ENCODE measurements at regions not wholly inside any gene's neighbourhood (a gene's known extent, or its start where the extent isn't known, plus 50 kb on each side); places are given as distances from the start of the nearest gene placed in this dataset.

DNA sequence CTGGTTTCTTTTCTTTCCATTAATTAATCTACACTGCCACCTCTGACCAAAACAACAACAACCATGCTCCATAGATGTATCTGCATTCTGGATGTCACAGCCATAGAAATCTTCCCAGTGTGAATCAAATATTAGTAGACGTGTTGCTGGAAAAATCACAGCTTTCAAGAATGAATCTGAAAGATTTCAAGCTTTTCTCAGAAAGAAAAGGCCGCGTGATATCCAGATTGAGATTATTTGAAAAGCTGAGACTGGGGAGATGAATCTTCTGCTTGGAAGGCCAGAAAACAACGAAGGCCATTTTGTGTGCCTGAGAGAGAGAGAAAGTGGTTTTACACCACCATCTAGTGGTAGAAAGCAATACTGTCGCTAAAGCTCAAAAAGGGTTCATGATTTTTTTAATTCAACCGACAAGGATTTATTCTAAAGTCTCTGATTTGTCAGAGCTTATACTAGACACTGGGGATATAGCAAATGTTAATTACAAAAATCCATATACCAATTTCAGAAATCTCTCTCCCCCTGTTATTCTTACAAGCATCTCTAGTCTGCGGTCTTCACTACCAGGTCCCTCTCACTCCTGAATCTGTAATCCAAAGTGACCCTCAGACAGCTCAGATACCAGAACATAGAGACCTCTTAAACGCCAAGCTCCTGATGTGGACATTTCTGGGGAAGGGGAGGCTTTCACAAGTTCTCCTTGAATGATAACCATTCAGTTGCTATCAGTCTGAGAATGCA is 87.5 kb upstream of the SGIP1 start:
- H3K27ac ChIP-seq: no peak overlapping the region
- TF ChIP-seq CTCF (conservative IDR thresholded peaks at IDR 0.05): peak; percentile 87

GRCh38 chr1:66450043-66450514 is 83.9 kb upstream of the SGIP1 start:
- no peak for TF ChIP-seq CTCF (conservative IDR thresholded peaks at IDR 0.05)

DNA sequence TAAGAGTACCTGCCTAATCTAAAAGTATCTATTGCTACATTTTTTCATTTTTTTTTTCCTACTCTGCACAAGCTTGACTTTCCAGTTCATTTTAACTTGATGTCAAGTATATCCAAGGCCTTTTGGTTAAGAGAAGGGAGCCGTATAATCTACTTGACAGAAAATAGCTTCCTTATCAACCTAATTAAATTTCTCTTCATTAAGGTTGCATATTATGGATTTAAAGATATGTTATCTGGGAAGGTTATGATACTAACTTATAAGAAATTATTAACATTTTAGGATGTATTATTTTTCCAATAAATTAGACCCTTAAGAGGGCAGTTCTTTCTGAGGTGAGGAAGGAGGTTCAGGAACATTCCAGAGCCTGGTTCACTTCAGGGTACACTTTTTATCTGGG is 83.1 kb upstream of the SGIP1 start:
- H3K27ac ChIP-seq: peak overlapping the region; percentile 31; the same call in 1 of the 2 replicates
- no peak for TF ChIP-seq CTCF (conservative IDR thresholded peaks at IDR 0.05)

More at GRCh38 chr1:66450043-66450514, 83.9 kb upstream of the SGIP1 start:
- peak overlapping the region; percentile 31; the same call in 1 of the 2 replicates for H3K27ac ChIP-seq

DNA sequence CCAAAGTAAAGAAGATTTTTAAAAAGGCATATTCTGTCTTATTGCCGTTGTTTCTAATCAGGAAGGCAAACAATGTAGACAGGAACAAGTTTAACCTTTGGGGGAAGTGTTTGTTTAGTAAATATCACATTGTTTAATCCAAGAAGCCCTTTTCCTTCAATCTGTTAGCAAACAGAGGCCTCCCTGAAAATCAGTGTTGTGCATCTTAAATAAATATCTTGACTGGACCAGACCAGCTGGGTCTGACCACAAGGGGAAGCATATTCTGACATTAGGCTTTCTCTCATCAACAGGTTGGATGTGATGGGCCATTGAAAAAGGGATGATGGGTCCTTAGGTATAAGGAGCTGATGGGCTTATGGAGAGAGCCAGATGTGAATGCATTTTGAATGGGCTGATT is 81.8 kb upstream of the SGIP1 start:
- H3K27ac ChIP-seq: peak overlapping the region; percentile 31; the same call in 1 of the 2 replicates
- peak; percentile 67 for TF ChIP-seq CTCF (conservative IDR thresholded peaks at IDR 0.05)

DNA sequence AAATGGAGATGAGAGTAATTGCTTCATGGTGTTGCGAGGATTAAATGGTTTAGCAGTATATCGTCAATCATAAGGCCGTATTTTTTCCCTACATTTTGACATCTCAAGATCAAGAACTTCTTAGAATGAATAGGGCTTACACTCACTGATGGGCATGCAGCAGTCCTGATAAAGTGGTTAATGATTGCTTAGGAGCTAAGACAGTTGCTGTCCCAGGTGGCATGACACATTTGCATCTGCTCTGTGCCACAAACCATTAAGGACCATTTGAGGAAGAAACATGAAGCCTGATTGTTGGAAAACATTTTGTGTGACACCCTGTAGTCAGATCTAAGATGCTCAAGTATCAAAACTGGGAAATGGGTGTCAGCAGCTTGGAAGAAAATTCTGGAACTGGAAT is 81.0 kb upstream of the SGIP1 start:
- peak overlapping the region; percentile 25 for H3K27ac ChIP-seq

GRCh38 chr1:66455446-66455845 is 78.5 kb upstream of the SGIP1 start:
- H3K27ac ChIP-seq: no peak overlapping the region
- no peak for TF ChIP-seq CTCF (conservative IDR thresholded peaks at IDR 0.05)

More for the DNA sequence above, 81.0 kb upstream of the SGIP1 start:
- no peak for TF ChIP-seq CTCF (conservative IDR thresholded peaks at IDR 0.05)

DNA sequence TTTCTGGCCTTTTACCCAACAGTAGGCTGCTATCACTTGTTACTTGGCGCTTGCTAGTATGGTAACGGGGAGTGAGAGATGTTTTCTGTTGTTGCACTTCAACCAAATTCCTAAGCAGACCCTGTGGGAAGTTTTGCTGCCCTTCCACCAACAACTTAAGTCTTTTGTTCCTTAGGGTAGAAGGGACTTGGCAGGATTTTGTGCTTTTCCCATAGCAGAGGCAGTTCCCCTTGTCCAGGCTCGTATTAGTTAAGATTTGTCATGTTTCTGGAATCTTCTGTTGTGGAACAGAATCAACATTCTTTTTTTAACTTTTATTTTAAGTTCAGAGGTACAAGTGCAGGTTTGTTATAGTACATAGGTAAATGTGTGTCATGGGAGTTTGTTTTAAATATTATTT is 73.2 kb upstream of the SGIP1 start:
- H3K27ac ChIP-seq: no peak overlapping the region
- no peak for TF ChIP-seq CTCF (conservative IDR thresholded peaks at IDR 0.05)

All from VCaP (cell line).